HG03439 (cell line): ENCODE measurements at regions not wholly inside any gene's neighbourhood (a gene's known extent, or its start where the extent isn't known, plus 50 kb on each side); places are given as distances from the start of the nearest gene placed in this dataset.
A peak's percentile ranks its signal among the peaks of the same experiment; 100 is the strongest.

Source experiments
- ATAC-seq: cut with Tn5 transposase; IDR thresholded peaks from one replicate; pipeline ENCODE4 v1.9.1; 2021; ENCODE audit warnings: mild to moderate bottlenecking, moderate library complexity; ENCODE audit not compliant: unreplicated experiment

DNA sequence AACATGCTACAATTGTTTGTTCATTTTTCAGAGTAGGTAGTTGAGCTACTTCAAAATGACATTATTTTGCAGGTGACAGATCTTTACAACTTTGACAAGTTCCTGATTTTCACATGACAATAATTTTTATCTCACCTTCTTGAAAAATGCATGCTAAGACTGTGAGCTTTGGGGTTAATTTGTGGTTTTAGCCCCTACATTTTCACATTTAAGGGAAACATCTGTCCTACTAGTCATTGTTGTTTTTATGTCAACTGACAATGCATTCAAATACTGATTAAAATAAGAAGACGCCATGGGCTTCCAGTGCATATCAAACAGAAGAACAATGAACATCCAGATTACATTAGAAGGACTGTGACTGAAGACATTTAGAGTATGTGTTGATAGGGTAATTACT, 1470.8 kb upstream of the TENM4 start:
- no peak for ATAC-seq

DNA sequence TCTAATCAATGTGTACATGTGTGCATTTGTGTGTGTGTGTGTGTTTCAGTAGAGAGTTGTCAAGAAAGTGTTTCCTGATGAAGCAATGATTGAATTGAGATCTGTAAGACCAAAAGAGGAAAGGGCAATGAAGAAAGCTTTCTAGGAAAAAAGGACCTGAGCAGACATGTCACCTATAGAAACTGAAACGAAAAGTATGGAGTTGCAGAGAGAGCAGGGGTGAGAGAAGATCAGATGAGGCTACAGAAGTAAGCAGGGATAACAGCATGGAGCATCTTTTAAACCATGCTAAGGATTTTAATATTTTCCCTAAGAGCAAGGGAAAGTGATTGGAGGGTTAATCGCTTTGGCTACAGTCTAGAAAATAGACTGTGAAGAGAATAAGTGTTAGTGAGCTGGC, 1459.4 kb upstream of the TENM4 start:
- ATAC-seq, result no peak

DNA sequence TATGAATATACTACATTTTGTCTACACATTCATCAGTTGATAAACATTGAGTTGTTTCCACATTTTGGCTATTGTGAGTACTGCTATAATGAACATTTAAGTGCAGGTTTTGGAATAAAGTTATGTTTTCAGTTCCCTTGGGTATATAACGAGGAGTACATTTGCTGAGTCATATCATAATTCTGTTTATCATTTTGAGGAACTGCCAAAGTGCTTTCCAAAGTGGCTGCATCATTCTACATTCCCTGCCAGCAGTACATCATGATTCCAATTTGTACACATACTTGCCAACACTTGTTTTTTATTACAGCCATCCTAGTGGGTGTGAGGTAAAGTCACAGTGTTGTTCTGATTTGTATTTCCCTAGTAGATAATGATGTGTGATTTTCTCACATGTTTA, 1458.6 kb upstream of the TENM4 start:
- ATAC-seq, result no peak

DNA sequence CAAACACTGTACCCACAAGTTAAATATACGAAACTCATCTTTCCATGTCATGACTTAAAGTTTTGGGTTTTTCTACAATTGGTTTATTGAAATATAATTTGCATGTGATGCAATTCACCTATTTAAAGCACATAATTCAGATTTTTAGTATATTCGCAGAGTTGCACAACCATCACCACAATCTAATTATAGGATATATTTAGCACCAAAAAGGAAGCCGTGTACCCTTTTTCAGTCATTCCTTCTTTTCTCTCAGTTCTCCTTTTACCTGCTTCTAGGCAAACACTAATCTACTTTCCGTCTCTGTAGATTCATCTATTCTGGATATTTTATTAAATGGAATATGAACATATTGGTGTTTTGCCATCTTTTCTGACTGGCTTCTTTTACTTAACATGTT, 1458.1 kb upstream of the TENM4 start:
- no peak for ATAC-seq

- no peak for ATAC-seq
Measured at GRCh38 chr11:80886684-80887083, 1445.9 kb upstream of the TENM4 start.

DNA sequence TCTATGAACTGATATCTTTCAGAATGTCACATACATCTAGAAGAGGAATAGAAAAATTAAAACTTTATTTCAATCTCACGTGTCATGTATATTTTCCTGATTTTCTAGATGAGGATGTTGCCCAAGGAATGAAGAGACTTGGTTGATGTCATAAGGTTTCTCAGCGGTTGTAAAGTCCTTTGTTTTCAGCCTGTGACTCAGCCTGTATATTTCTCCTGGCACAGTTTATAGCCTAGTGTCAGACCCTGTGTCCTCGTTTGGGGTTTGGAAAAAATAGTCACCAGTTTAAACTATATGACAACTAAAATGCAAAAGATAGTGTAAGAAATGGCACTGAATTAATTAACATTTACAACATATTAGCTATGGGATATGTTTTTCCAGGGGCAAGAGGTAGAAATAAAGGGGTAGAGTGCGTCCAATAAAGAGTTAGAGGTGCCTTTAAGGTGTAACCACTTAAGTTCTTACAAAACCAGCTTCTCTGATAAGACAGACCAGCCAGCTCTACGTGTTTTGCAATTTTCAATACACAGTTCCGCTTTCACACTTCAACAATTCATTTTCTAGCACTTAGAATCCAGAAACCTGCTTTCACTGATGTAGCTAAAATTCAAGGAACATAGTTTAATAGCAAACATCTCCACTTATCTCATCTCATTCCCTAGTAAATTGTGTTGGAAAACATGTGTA, 1432.6 kb upstream of the TENM4 start:
- no peak for ATAC-seq

- ATAC-seq, result no peak
Measured at GRCh38 chr11:80872116-80872728, 1431.4 kb upstream of the TENM4 start.

DNA sequence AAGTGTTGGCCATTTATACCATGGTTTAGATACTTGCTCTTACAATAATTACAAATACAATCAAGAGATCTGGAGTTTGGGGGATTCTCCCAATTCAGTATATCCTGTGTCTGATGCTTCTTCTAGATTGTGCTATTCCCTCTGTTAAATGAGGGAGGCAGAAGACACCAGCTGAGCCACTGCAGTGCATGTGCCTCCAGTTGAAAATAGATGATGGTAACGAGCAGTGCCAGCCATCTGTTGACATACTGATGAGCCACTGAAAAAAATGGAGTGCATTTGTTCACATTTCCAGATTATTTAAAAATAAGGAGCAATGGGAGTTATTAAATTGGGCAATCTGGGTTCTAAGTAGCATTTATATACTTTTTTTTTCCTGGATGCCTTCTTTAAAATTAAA, 1428.0 kb upstream of the TENM4 start:
- ATAC-seq, result no peak

GRCh38 chr11:80862011-80862410, 1421.2 kb upstream of the TENM4 start:
- ATAC-seq, result no peak

DNA sequence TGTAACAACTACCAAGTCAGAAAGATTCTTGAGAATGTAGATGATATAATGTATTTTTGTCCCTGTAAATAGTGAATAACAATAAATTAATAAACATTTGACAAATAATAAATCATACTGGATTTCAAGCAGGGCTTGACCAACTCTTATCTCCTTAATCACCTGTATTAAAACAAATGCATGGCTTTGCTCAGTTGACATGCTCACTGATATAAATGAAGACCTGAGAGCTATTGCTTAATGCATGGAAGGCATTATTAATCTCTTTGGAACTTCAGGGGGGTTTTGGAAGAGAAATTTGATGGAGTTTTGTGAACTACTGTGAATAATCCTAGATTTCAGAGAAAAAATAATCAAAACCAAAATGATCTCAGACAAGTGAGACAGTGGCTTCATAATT, 1420.4 kb upstream of the TENM4 start:
- ATAC-seq, result no peak

DNA sequence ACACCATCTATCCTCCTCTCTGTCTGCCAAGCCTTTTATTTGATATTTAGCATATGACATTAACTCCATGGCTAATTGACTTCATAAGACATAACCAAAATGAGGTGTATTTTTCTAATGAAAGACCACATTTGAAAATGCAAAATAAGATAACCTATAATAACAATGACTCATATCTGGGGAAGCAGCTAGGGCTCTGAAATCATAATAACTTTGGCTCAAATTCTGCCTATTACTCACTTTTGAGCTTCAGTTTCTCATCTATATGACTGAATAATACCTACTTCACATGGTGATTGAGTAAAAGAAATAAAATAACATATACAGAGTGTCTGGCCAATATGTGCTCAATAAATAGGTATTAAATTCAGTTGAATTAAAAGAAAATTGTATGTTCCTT, 1419.8 kb upstream of the TENM4 start:
- ATAC-seq, result no peak

GRCh38 chr11:80856066-80856465, 1415.2 kb upstream of the TENM4 start:
- no peak for ATAC-seq

DNA sequence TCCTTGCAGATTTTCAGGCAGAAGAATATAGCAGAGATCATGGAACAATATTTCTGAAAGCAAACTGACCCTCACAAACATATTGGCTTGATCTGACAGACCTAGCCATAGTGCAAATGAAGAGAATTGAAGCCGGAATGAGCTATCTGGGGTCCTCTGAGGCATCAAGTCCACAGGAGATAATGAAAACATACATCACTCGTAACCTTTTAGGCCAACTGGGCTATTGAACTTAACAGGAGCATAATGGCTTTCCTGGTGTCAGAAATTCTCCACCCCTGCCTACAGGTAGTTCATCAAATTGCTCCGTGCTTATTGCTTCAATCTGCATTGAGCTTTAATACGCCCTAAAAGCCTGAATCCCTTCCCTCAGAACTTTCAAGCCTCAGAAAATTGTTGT, 1414.6 kb upstream of the TENM4 start:
- no peak for ATAC-seq

- ATAC-seq, result no peak
Measured at GRCh38 chr11:80849253-80849652, 1408.4 kb upstream of the TENM4 start.

GRCh38 chr11:80846979-80847378, 1406.1 kb upstream of the TENM4 start:
- peak; percentile 97 for ATAC-seq

DNA sequence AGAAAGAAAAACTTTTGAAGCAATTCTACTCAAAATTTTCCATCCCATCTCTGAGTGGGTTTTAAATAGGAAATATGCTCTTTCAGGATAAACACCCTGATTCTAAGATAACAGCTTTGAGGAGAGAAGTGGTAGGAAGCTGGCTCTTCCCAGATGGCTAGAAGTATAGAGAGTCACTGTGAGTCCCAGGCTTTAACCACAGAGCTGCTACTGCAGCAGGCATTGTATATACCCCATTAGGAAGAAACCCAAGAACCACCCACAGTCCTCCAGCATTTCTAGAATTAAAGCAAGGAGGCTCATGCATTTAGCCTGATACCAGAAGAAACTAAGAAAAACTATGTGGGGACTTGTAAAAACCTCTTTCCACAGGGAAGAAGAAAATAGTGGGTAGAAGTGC, 1405.6 kb upstream of the TENM4 start:
- ATAC-seq, result no peak

DNA sequence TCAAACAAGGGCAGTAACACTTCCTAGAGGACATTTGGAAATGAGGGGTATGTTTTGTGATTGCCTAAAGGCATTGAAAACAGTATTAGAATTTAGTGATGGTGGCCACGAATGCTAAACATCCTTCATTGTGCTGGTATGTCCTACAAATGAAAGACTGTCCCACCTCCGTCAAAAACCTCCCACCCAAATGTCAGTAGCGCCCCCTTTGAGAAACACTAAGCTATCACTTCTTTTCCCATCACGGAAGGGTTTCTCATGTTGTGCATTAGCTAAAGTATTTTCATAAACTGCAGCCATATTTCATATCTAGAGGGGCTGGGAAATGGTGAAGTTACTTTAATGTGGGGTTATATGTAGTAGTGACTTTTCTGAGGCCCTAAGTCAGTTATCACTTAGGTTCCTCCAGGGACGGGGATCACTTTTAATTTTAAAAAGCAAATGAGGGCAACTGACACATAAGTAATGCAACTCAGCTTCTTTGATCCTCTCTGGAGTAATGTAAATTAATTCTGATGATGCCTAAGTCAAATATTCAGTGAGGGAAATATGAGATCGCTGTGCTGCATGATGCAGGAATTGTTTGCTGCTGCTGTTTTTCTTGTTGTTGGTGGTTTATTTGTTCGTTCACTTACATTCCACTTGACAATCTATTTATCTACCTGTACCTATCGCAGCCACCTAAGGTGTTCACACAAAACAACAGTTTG, 1403.4 kb upstream of the TENM4 start:
- no peak for ATAC-seq

DNA sequence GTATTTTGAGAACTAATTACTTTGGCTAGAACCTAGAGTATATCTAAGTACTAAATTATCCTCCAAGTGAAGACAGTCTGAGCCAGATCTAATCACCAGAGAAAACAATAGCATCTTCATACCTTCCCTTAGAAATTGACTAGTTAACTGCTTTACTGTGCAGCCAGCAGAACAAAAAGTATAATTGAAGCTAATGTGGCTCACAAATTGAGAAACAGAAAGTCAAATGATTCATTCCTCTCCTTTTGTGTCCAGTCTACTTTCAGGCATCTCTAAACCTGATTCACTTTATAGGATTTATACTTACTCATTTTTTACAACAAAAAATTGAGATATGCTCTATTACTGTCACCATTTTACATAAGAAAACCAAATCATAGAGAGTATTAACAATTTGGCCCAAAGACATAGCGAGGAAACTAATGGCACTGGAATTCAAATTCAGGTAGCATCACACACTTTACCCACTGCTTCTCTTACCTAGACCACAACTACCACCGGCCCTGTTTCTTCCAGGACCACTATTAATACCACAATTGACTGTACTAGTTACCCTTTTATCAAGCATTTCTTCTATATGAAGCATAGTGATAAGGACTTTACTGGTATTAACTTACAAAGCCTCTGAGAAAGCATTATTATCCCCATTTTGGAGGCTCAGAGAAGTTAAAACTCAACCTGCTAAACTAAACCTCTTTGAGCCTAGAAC, 1402.6 kb upstream of the TENM4 start:
- ATAC-seq, result no peak

DNA sequence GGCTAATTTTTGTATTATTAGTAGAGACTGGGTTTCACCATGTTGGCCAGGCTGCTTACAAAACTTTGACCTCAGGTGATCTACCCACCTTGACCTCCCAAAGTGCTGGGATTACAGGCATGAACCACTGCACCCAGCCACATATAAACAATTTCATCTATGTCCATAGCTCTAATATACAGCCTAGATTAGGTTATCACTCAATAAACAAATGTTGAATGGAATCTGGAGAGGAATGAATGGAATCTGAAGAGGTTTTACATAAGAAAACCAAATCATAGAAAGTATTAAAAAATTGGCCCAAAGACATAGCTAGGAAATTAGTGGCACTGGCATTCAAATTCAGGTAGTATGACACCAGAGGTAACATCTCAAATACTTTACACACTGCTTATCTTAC, 1401.4 kb upstream of the TENM4 start:
- no peak for ATAC-seq

GRCh38 chr11:80841675-80842074, 1400.8 kb upstream of the TENM4 start:
- ATAC-seq, result no peak

GRCh38 chr11:80838153-80838552, 1397.3 kb upstream of the TENM4 start:
- no peak for ATAC-seq

DNA sequence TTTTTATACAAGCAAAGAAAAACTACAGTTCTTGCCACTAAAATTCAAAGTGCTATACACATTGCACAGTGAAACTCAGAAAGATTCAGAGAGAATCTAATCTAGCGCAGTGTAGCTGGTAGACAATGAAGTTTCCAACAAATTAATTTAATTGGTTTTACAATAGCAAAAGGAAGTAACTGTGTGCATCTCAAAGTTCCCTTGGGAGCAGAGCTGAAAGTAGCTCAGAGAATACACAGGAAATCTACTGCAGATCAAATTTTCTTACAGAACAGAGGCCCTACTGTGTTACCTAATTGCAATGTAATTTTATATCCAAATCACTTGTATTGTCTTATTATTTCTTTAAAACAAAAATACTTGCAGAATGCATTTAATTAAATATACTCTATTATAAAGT, 1396.2 kb upstream of the TENM4 start:
- no peak for ATAC-seq
